ENCODE measurements at regions not wholly inside any gene's neighbourhood (a gene's known extent, or its start where the extent isn't known, plus 50 kb on each side); places are given as distances from the start of the nearest gene placed in this dataset.

DNA sequence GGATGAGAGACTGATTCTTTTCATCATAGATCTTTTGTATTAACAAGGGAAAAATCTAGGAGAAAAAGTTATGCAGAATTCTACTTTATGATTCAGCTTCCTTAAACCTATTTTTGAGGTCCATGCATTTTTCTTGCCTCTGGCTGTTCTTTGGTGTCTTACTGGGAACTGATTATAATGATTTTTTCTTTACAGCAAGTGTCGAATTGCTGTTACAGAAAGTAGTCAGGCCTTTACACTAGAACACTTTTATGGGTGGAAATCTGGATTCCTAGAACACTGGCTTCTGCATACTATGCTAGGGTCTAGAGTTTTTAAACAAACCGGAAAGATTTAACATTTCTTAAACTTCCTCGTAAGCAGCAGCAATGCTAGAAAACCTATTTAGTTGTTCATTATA lies 302.6 kb downstream of the NUP35 start:
- H3K4me3 ChIP-seq (ENCODE audit: low read depth, low read length): no peak overlapping the region
- TF ChIP-seq, protein P1, sequence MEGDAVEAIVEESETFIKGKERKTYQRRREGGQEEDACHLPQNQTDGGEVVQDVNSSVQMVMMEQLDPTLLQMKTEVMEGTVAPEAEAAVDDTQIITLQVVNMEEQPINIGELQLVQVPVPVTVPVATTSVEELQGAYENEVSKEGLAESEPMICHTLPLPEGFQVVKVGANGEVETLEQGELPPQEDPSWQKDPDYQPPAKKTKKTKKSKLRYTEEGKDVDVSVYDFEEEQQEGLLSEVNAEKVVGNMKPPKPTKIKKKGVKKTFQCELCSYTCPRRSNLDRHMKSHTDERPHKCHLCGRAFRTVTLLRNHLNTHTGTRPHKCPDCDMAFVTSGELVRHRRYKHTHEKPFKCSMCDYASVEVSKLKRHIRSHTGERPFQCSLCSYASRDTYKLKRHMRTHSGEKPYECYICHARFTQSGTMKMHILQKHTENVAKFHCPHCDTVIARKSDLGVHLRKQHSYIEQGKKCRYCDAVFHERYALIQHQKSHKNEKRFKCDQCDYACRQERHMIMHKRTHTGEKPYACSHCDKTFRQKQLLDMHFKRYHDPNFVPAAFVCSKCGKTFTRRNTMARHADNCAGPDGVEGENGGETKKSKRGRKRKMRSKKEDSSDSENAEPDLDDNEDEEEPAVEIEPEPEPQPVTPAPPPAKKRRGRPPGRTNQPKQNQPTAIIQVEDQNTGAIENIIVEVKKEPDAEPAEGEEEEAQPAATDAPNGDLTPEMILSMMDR (IDR thresholded peaks at IDR 0.05; ENCODE audit: low read depth, low read length, missing control alignments): no peak
- DNase-seq (ENCODE audit: low read depth): no peak

DNA sequence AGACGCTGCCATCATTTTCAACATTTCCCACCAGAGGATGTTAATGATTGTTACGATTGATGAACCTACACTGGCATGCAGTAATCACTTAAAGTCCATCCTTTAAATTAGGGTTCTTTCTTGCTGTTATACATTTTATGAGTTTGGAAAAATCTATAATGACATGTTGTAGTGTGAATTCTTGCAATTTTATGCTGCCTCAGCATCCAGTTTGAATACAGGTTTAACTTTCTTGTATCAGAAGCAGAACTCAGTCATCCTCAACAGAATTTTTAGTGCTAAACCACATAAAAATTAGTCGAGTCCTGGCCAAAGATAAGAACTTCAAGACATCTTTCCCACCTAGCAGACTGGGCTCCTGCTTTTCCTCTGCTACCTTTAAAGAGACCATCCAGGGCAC lies 303.3 kb downstream of the NUP35 start:
- no peak for DNase-seq (ENCODE audit: low read depth)
- TF ChIP-seq, protein P1 (IDR thresholded peaks at IDR 0.05; ENCODE audit: low read depth, low read length, missing control alignments): no peak
- no peak overlapping the region for H3K4me3 ChIP-seq (ENCODE audit: low read depth, low read length)

DNA sequence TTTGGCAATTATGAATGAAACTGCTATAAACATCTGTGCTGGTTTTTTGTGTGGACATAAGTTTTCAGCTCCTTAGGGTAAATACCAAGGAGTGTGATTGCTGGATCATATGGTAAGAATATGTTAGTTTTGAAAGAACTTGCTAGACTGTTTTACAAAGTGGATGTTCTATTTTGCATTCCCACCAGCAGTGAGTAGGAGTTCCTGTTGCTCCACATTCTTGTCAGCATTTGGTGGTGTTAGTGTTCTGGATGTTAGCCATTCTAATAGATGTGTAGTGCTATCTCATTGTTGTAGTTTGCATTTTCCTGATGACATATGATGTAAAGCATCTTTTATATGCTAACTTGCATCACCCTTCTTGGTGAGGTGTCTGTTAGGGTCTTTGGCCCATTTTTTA lies 304.6 kb downstream of the NUP35 start:
- no peak overlapping the region for H3K4me3 ChIP-seq (ENCODE audit: low read depth, low read length)
- TF ChIP-seq, protein P1 (IDR thresholded peaks at IDR 0.05; ENCODE audit: low read depth, low read length, missing control alignments): no peak
- DNase-seq (ENCODE audit: low read depth): no peak

DNA sequence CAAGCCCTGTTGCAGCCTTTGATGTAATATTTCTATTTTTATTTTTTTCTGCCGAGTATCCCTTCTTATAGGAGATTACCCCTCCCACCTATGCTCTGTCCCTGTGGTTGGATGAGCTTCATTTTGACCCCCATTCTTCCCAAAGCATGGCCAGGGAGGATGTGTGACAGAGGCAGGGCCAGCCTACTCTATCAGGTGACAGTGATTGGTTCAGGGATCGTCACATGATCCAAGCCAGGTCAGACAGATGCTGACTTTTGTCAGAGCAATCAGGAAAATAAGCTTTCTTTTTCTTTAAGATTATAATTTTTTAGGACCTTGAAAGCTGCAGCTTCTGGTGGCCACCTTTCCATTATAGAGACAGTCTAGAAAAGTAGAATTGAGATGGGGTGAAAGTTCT lies 314.3 kb downstream of the NUP35 start:
- TF ChIP-seq, protein P1 (IDR thresholded peaks at IDR 0.05; ENCODE audit: low read depth, low read length, missing control alignments): no peak
- DNase-seq (ENCODE audit: low read depth): no peak
- H3K4me3 ChIP-seq (ENCODE audit: low read depth, low read length): no peak overlapping the region

DNA sequence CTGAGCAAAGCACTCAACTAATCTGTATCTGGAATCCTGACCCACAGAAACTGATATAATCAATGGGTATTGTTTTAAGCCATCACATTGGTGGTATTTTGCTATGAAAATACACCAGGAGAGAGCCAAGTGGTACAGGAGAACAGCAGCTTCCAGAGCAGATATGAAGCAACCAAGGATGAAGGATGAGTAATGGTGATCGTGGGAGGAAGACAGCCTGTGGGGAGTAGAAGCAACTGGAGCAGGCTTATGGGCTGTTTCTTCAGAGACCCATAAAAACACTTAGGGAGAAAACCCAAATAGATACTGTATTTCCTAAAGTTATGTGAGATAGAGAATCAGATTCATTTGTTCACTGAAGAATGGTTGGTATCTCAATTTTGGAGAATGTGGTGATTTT lies 330.8 kb downstream of the NUP35 start:
- no peak for DNase-seq (ENCODE audit: low read depth)
- H3K4me3 ChIP-seq (ENCODE audit: low read depth, low read length): no peak overlapping the region
- TF ChIP-seq, protein P1 (IDR thresholded peaks at IDR 0.05; ENCODE audit: low read depth, low read length, missing control alignments): no peak

DNA sequence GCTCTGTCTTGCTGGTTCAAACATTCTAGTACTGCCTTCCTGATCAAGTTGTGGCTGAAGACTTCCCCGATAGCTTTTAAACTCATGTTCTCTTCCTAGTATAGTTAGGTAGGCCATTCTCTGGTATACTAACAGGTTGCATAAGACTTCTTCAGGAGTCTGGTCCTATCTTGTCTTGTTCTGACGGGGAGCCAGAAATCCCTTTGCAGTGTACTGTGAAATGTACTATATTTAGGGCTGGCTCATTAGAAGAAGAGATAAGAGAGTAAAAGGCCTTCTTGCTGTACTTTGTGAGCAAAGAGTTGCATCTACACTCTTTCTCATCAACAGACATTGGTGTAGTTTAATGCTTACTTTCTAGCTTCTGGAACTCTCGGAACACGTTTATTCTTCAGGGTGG lies 331.9 kb downstream of the NUP35 start:
- no peak for DNase-seq (ENCODE audit: low read depth)
- TF ChIP-seq, protein P1 (IDR thresholded peaks at IDR 0.05; ENCODE audit: low read depth, low read length, missing control alignments): no peak
- H3K4me3 ChIP-seq (ENCODE audit: low read depth, low read length): no peak overlapping the region

DNA sequence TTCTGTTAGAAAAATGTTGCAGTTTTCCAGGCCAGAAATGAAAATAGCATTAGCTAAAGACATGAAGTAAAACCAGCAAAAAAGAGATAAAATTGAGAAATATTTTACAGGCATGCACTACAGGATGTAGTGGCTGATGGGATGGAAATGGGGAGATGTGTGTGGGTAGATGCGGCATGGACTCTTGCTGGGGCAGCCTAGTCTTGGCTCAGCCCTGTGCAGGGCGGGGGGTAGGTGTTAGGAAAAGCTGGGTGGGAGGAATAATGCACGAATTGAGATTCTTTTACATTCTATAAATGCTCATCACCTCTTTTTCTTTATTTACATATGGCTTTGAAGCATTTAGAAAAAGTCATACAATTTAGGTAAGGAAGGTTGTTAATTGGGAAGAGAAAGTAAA lies 334.2 kb downstream of the NUP35 start:
- no peak overlapping the region for H3K4me3 ChIP-seq (ENCODE audit: low read depth, low read length)
- TF ChIP-seq, protein P1 (IDR thresholded peaks at IDR 0.05; ENCODE audit: low read depth, low read length, missing control alignments): no peak
- DNase-seq (ENCODE audit: low read depth): no peak
